ENCODE measurements at regions not wholly inside any gene's neighbourhood (a gene's known extent, or its start where the extent isn't known, plus 50 kb on each side); places are given as distances from the start of the nearest gene placed in this dataset.

DNA sequence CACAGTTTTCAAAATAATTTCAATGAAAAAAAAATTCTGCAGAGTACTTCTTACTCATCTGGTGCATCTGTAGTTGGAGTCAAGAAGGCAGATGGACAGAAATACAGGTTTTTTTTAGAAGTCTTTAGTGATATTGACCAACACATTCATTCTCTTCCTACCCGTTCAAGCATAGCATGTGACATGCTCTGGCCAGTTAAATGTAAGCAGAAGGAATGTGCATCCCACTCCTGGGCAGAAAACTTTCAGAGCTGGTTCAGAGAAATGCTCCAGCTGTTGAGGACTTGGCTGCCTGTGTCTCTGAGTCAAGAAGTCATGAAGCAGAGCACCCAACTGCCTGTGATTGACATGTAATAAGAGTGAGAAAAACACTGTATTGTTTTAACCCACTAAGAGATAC is 665.3 kb upstream of the IGFBP3 start:
- no peak overlapping the region for H3K27ac Mint-ChIP-seq
- DNase-seq (ENCODE audit: low spot score in 2 of 2) (no peak), ATAC-seq (no peak)
- H3K4me1 Mint-ChIP-seq: no peaks in the 10 kb centered on the region
- H3K4me3 Mint-ChIP-seq: no peak overlapping the region
- H3K36me3 Mint-ChIP-seq: no peaks in the 10 kb centered on the region
- H3K9me3 Mint-ChIP-seq: peaks cover 6% of the 10 kb centered on the region

DNA sequence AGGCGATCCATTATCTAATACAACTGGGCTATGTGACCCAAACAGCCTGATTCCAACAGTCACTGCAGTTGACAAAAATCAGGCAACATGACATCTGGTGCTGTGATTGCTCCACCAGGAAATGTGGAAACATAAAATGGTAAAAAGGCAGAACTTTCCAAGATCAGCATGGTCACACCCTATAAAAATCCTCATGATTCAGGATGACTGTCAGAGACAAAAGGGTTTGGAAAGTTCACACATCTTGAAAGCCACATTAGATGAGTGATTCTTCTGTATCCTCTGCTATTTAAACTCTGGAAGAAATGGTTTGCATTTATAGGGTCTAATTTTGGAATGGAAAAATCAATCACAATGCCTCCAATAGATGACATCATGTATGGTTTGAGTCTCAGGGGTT is 662.6 kb upstream of the IGFBP3 start:
- H3K9me3 Mint-ChIP-seq: peaks cover 3% of the 10 kb centered on the region
- DNase-seq (ENCODE audit: low spot score in 2 of 2): no peak
- H3K36me3 Mint-ChIP-seq: no peaks in the 10 kb centered on the region
- no peaks in the 10 kb centered on the region for H3K4me1 Mint-ChIP-seq
- H3K4me3 Mint-ChIP-seq: no peak overlapping the region
- no peak for ATAC-seq
- no peak overlapping the region for H3K27ac Mint-ChIP-seq

GRCh38 chr7:46581268-46581667 is 660.2 kb upstream of the IGFBP3 start:
- ATAC-seq: no peak
- Mint-ChIP-seq H3K4me1 (no peaks in the 10 kb centered on the region), H3K4me3 (no peak overlapping the region)

DNA sequence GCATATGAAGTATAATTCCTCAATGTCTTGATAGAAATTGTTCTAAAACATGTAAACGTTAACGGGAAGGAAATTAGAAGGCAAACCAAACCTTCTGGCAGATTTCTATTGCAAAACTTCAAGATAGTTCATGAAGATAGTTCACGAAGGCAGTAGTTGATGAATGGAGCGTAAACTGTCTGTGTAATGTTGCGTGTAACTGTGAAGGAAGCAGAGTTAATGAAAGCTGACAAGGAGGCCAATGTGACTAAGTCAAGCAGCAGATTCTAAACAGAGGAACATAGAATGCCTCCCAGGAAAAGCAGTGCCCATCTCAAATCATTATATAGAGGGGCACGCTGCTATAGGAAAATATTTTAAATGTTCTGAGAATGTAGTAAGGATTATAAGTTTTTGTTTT is 659.7 kb upstream of the IGFBP3 start:
- Mint-ChIP-seq H3K4me1 (no peaks in the 10 kb centered on the region), H3K27ac (no peak overlapping the region), H3K9me3 (peaks cover 7% of the 10 kb centered on the region)

More at GRCh38 chr7:46581268-46581667, 660.2 kb upstream of the IGFBP3 start:
- DNase-seq (ENCODE audit: low spot score in 2 of 2): no peak
- peaks cover 7% of the 10 kb centered on the region for H3K9me3 Mint-ChIP-seq
- no peaks in the 10 kb centered on the region for H3K36me3 Mint-ChIP-seq
- H3K27ac Mint-ChIP-seq: no peak overlapping the region

DNA sequence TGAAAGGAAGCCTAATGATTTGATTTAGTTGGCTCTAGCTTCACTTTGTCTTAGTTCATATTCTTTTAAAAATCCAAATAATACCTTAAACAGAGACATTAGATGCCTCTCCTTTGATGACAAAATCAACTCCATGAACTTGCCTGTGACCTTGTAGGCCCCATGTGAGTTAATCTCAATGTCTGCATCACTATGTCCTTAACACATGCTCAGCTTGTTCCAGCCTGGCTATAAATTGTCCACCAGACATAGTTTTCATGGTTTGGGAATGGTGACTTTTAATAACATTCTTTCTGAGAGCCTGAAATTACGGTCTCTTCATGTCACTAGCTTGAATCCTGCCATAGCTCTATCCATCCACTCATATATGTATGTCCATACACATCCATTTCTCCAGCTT is 656.3 kb upstream of the IGFBP3 start:
- H3K4me3 Mint-ChIP-seq: no peak overlapping the region
- H3K9me3 Mint-ChIP-seq: peaks cover 7% of the 10 kb centered on the region
- no peaks in the 10 kb centered on the region for H3K36me3 Mint-ChIP-seq
- no peaks in the 10 kb centered on the region for H3K4me1 Mint-ChIP-seq
- DNase-seq (ENCODE audit: low spot score in 2 of 2): no peak
- H3K27ac Mint-ChIP-seq: no peak overlapping the region
- ATAC-seq: no peak

More for the DNA sequence above, 659.7 kb upstream of the IGFBP3 start:
- no peak for ATAC-seq
- no peak overlapping the region for H3K4me3 Mint-ChIP-seq
- DNase-seq (ENCODE audit: low spot score in 2 of 2): no peak
- no peaks in the 10 kb centered on the region for H3K36me3 Mint-ChIP-seq

DNA sequence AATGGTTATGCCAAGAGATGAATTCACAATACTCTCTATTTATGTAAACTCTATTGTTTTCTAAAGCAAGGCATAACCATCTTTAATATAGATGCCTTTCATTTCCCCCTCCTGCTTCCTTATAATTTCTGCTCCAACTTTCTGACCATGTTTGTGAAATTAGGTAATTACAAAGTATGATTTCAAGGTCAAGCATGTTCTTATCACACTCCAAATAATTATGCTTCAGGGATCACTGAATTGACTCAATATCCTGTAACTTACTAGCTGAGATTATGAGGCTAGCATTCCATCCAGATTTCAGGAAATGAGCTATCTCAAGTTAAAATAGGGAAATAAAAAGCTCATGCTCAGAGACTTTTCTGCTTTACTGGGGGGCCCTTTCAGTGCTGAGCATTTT is 655.9 kb upstream of the IGFBP3 start:
- ATAC-seq (no peak), DNase-seq (ENCODE audit: low spot score in 2 of 2) (no peak)
- Mint-ChIP-seq H3K27ac (no peak overlapping the region), H3K4me1 (no peaks in the 10 kb centered on the region), H3K9me3 (peaks cover 10% of the 10 kb centered on the region), H3K4me3 (no peak overlapping the region), H3K36me3 (no peaks in the 10 kb centered on the region)

DNA sequence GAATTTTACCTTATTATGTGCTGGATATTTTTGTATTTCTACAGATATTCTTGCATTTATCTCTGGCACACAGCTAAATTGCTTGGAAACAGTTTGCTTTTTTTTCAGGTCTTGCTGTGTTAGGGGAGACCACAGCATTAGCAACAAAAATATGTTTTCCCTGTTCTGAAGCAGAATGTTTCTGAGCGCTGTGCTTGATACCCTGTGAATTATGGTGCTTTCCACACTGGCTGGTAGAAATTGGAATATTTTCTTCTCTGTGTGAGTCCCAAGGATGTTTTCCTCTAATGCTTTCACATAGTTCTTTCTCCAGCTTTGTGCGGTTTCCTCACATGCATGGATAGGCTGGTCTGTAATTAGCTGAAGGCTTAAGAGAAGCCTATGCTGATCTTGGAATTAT is 651.6 kb upstream of the IGFBP3 start:
- ATAC-seq (no peak), DNase-seq (ENCODE audit: low spot score in 2 of 2) (no peak)
- H3K4me3 Mint-ChIP-seq: no peak overlapping the region
- H3K4me1 Mint-ChIP-seq: no peaks in the 10 kb centered on the region
- H3K9me3 Mint-ChIP-seq: peaks cover 7% of the 10 kb centered on the region
- H3K27ac Mint-ChIP-seq: no peak overlapping the region
- H3K36me3 Mint-ChIP-seq: no peaks in the 10 kb centered on the region

GRCh38 chr7:46571996-46572395 is 650.9 kb upstream of the IGFBP3 start:
- Mint-ChIP-seq H3K4me1 (no peaks in the 10 kb centered on the region), H3K9me3 (peaks cover 8% of the 10 kb centered on the region)
- no peak for DNase-seq (ENCODE audit: low spot score in 2 of 2)

DNA sequence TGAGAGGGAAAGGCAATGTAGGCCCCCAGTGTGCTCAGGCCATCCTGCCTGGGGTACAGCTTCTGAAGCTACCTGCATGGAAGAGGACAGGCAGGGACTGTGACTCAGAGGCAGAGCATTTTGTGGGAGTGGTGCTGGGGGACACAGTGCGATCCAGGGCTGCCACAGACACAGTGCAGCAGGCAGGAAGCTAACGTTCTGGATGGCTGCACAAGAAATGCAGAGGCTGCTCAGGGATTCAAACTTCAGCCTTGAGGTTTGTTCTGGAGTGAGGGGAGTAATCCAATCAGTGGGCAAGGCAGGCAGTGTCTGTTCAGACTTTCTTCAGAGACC is 648.0 kb upstream of the IGFBP3 start:
- Mint-ChIP-seq H3K4me1 (no peaks in the 10 kb centered on the region), H3K9me3 (peaks cover 13% of the 10 kb centered on the region), H3K36me3 (no peaks in the 10 kb centered on the region), H3K4me3 (no peak overlapping the region), H3K27ac (no peak overlapping the region)
- DNase-seq (ENCODE audit: low spot score in 2 of 2) (no peak), ATAC-seq (no peak)

More at GRCh38 chr7:46571996-46572395, 650.9 kb upstream of the IGFBP3 start:
- H3K4me3 Mint-ChIP-seq: no peak overlapping the region
- H3K36me3 Mint-ChIP-seq: no peaks in the 10 kb centered on the region
- H3K27ac Mint-ChIP-seq: no peak overlapping the region
- no peak for ATAC-seq

- Mint-ChIP-seq H3K27ac (no peak overlapping the region), H3K4me1 (no peaks in the 10 kb centered on the region), H3K36me3 (no peaks in the 10 kb centered on the region), H3K4me3 (no peak overlapping the region), H3K9me3 (peaks cover 13% of the 10 kb centered on the region)
- DNase-seq (ENCODE audit: low spot score in 2 of 2) (no peak), ATAC-seq (no peak)
Measured at GRCh38 chr7:46568420-46569132, 647.5 kb upstream of the IGFBP3 start.

DNA sequence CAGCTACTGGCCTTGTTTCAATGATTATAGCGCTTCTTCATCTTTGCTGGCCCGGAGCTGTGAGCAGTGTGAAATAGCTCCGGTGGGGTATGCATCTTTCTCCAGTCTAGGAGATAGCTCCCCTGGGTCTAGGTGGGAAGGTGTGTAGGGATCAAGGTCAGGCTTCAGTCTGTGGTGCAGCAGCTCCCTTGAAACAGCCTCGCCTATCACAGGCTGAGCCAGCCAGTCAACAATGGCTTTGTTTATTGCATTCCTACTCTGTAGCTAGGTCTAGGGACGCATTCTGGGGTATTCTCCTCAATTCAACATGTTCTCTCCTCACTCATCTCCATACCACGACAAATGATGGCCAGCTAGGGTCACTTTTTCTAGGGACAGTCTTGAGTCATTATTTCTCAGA is 646.8 kb upstream of the IGFBP3 start:
- H3K36me3 Mint-ChIP-seq: no peaks in the 10 kb centered on the region
- H3K27ac Mint-ChIP-seq: no peak overlapping the region
- DNase-seq (ENCODE audit: low spot score in 2 of 2): no peak
- H3K4me1 Mint-ChIP-seq: no peaks in the 10 kb centered on the region
- H3K9me3 Mint-ChIP-seq: peaks cover 13% of the 10 kb centered on the region
- ATAC-seq: no peak
- H3K4me3 Mint-ChIP-seq: no peak overlapping the region

DNA sequence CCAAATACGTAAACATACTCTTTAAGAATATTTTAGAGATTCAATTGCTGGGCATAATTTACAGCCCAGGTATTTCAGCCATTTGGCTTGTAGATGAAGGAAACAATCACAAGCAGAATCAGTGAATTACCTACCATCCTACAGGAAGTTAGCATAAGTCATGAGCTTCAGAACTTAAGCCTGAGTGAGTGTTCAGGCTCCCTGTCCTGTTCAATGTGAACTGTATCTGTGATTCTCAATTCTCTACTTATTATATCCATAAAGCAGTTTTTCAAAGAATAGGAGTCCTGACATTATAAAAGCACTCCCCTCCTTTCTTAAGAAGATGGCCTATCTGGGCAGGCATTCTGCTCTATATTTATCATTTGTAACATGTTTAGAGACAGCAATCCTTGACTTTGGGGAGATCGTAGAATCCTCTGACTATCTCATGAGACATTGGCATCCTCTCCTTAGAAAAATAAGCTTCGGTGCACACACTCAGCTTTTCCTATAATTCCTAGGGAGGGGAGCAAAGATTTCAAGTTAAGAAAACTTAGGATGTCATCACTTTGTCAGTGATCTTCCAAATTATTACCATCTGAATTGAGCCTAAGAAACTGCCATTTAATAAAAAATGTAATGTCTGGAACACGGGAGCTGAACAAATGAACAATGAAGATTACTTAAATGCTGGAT is 645.2 kb upstream of the IGFBP3 start:
- Mint-ChIP-seq H3K4me3 (no peak overlapping the region), H3K36me3 (no peaks in the 10 kb centered on the region), H3K9me3 (peaks cover 11% of the 10 kb centered on the region), H3K4me1 (no peaks in the 10 kb centered on the region), H3K27ac (no peak overlapping the region)
- no peak for ATAC-seq
- DNase-seq (ENCODE audit: low spot score in 2 of 2): no peak

GRCh38 chr7:46565253-46566096 is 644.4 kb upstream of the IGFBP3 start:
- no peak for ATAC-seq
- no peak for DNase-seq (ENCODE audit: low spot score in 2 of 2)
- Mint-ChIP-seq H3K9me3 (peaks cover 14% of the 10 kb centered on the region), H3K4me1 (no peaks in the 10 kb centered on the region), H3K36me3 (no peaks in the 10 kb centered on the region), H3K4me3 (no peak overlapping the region), H3K27ac (no peak overlapping the region)

- no peak overlapping the region for H3K27ac Mint-ChIP-seq
- peaks cover 10% of the 10 kb centered on the region for H3K9me3 Mint-ChIP-seq
- DNase-seq (ENCODE audit: low spot score in 2 of 2): no peak
- no peaks in the 10 kb centered on the region for H3K36me3 Mint-ChIP-seq
- H3K4me1 Mint-ChIP-seq: no peaks in the 10 kb centered on the region
- no peak for ATAC-seq
- no peak overlapping the region for H3K4me3 Mint-ChIP-seq
Measured at GRCh38 chr7:46559194-46559832, 638.2 kb upstream of the IGFBP3 start.

DNA sequence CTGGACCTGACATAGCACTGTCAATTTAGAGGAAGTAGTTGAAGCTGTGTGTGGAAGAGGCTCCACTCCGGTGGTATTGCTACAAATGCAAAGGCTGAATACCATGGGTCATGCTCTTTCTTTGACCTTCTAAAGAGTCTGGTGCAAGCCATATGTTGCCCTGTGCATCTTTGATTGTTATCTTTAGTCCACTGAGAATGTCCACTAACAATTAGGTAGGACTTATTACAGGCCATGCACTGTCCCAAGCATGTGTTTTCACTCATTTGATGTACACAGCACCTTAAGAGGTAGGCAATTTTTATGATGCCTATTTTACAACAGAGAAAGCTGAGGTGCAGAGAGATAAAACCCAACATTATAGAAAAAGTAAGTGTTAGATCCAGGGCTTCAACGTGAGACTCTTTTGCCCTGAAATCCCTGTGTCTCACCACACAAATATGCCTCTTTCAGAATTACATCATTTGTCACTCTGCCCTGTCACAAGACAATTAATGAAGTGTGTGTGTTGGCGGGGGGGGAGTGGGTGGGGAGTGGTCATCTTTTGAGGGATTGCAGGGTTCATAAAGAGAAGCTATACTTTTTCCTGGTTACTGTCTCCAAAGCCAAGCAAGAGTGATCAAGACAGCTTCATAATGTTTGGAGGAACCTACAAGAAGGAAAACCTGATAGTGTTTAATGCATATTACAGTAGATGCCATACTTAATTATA is 637.6 kb upstream of the IGFBP3 start:
- ATAC-seq (no peak), DNase-seq (ENCODE audit: low spot score in 2 of 2) (no peak)
- H3K4me3 Mint-ChIP-seq: no peak overlapping the region
- H3K4me1 Mint-ChIP-seq: no peaks in the 10 kb centered on the region
- peaks cover 12% of the 10 kb centered on the region for H3K9me3 Mint-ChIP-seq
- H3K27ac Mint-ChIP-seq: no peak overlapping the region
- H3K36me3 Mint-ChIP-seq: no peaks in the 10 kb centered on the region
